ENCODE measurements at regions not wholly inside any gene's neighbourhood (a gene's known extent, or its start where the extent isn't known, plus 50 kb on each side); places are given as distances from the start of the nearest gene placed in this dataset.

- intact Hi-C loops (cut with micrococcal nuclease; ENCODE audit: unreplicated experiment) (loop anchor here (1.0 to 5.0 kb wide), 9 partner anchors 30 to 479 kb away; partner anchors contain the start of gene MAP3K1), in situ Hi-C loops (cut with HindIII; ENCODE audit: extremely low pct_ligation_motif_present, low pct_unique_long_range_greater_than_20kb) (loop anchor here (10.0 kb wide), 1 partner anchor 126 kb away; no protein-coding TSS in a partner anchor)
- H3K79me2 ChIP-seq (ENCODE audit: insufficient read depth, low read length): no peaks in the 10 kb centered on the region
- peaks cover 63% of the 10 kb centered on the region for H3K4me1 ChIP-seq (ENCODE audit: insufficient read depth, low read length)
- peak overlapping the region; percentile 90 for H3K4me2 ChIP-seq (ENCODE audit: low read depth, low read length)
- no peak overlapping the region for H2AFZ ChIP-seq (ENCODE audit: low read length)
- no peaks in the 10 kb centered on the region for H3K9me3 ChIP-seq (ENCODE audit: low read length)
- FAIRE-seq: peak; percentile 74
- no peaks in the 10 kb centered on the region for H4K20me1 ChIP-seq (ENCODE audit: insufficient read depth, low read length)
- ATAC-seq: peak; percentile 99
- peak overlapping the region; percentile 100 for H3K27ac ChIP-seq (ENCODE audit: extremely low read length, insufficient read depth, low read length)
- WGBS (ENCODE audit: low lambda C conversion rate): 2% methylated on average over 12 of the region's 12 CpGs
- peak overlapping the region; percentile 90 for H3K9ac ChIP-seq (ENCODE audit: insufficient read depth, low read depth, low read length)
- peak; percentile 100 for DNase-seq (ENCODE audit: low spot score)
- H3K36me3 ChIP-seq (replicated peaks in 1 of 2; ENCODE audit: control insufficient read depth in 1 of 2, insufficient read depth in 2 of 2, low read length in 2 of 2): no peaks in the 10 kb centered on the region
- peak overlapping the region; percentile 28 to 53 (median 35) for H3K4me3 ChIP-seq (replicated peaks in 1 of 3; ENCODE audit: insufficient read depth in 1 of 3, low read depth in 2 of 3, low read length in 3 of 3)
- ChIA-PET CTCF (ENCODE audit: low intra/inter-chr PET ratio, low total read pairs) (no interaction called here), POLR2A (interaction anchor here (0.7 to 2.3 kb wide), 8 partner anchors 9 to 468 kb away, joined by 3 to 18 read pairs (median 8); no protein-coding TSS in a partner anchor)
- no TSS peak for BruUV-seq (replicated peaks)
- no peaks in the 10 kb centered on the region for H3K27me3 ChIP-seq (ENCODE audit: control insufficient read depth in 1 of 2, insufficient read depth in 2 of 2, low read length in 2 of 2)
- TF ChIP-seq GLI4 (CRISPR knock-in tag; IDR thresholded peaks at IDR 0.05; ENCODE audit: borderline replicate concordance) (no peak), EHMT2 (IDR thresholded peaks at IDR 0.05; ENCODE audit: borderline replicate concordance, low read depth, low read length) (peak; percentile 32; the same call in 1 of the 2 replicates), PHF8 (CRISPR knock-in tag; IDR thresholded peaks at IDR 0.05) (no peak), ZNF281 (CRISPR knock-in tag; IDR thresholded peaks at IDR 0.05; ENCODE audit: borderline replicate concordance) (no peak; the same call in 1 of the 2 replicates), KLF15 (CRISPR knock-in tag; IDR thresholded peaks at IDR 0.05; ENCODE audit: borderline replicate concordance) (no peak), MLX (CRISPR knock-in tag; IDR thresholded peaks at IDR 0.05) (peak; percentile 47; the same call in 1 of the 2 replicates), PCBP2 (optimal IDR thresholded peaks at IDR 0.05; ENCODE audit: low read depth, low read length, poor library complexity, severe bottlenecking) (no peak), NR2F6 (IDR thresholded peaks at IDR 0.05) (peak; percentile 75; the same call in 1 of the 2 replicates), NR2F6 (CRISPR knock-in tag; IDR thresholded peaks at IDR 0.05) (peak; percentile 84), SYNCRIP (IDR thresholded peaks at IDR 0.05; ENCODE audit: insufficient read depth, low read depth, low read length) (no peak), ELF1 (CRISPR knock-in tag; IDR thresholded peaks at IDR 0.05) (0 out of 2 replicates have a peak, but pooled peaks have one; percentile 17), HNF1B (CRISPR knock-in tag; IDR thresholded peaks at IDR 0.05) (peak; percentile 66; the same call in 1 of the 2 replicates), ZNF460 (CRISPR knock-in tag; IDR thresholded peaks at IDR 0.05; ENCODE audit: borderline replicate concordance) (peak; percentile 31; the same call in 1 of the 2 replicates), ZNF615 (CRISPR knock-in tag; IDR thresholded peaks at IDR 0.05; ENCODE audit: borderline replicate concordance) (no peak), TBX3 (IDR thresholded peaks at IDR 0.05; ENCODE audit: borderline replicate concordance) (peak; percentile 87), MATR3 (CRISPR knock-in tag; IDR thresholded peaks at IDR 0.05) (no peak), FOXA1 (IDR thresholded peaks at IDR 0.05) (no peak), FOXA1 (CRISPR knock-in tag; IDR thresholded peaks at IDR 0.05) (peak; percentile 74), POLR2AphosphoS5 (IDR thresholded peaks at IDR 0.05; ENCODE audit: low read depth, low read length) (peak; percentile 85), ZFY (CRISPR knock-in tag; IDR thresholded peaks at IDR 0.05) (peak; percentile 42; the same call in 1 of the 2 replicates)
These were observed 125.9 kb upstream of the ANKRD55 start for GRCh38 chr5:56358703-56359681.

All from HepG2 (cell line).